Stimulated activated CD4-positive, alpha-beta T cell treated with anti-CD3 and anti-CD28 coated beads, TNF-alpha, amount 100 ng/mL, for 48 hours (primary cell): ENCODE measurements at regions not wholly inside any gene's neighbourhood (a gene's known extent, or its start where the extent isn't known, plus 50 kb on each side); places are given as distances from the start of the nearest gene placed in this dataset.
"Not testable (repeated sequence)": the region's sequence is repeated elsewhere in the genome, so short reads cannot be mapped to it uniquely, and the experiment has no call there.

Experiments
- DNase-seq, 3 donors: peaks; one replicate each; pipeline ENCODE4 v3.0.0-alpha.2; 2020; ENCODE audit warnings: low read depth in 3 of 3

DNA sequence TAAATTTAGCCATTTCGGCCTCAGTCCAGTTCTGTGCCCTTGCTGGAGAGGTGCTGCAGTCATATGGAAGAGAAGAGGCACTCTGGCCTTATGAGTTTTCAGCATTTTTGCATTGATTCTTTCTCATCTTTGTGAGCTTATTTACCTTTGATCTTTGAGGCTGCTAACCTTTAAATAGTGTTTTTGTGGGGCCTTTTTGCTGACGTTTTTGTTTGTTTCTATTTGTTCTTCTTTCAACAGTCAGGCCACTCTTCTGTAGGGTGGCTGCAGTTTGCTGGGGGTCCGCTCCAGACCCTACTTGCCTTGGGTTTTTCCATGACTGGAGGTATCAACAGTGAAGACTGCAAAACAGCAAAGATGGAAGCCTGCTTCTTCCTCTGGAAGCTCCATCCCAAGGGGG, 1951.7 kb upstream of the LRRTM1 start:
- no peak for DNase-seq

DNA sequence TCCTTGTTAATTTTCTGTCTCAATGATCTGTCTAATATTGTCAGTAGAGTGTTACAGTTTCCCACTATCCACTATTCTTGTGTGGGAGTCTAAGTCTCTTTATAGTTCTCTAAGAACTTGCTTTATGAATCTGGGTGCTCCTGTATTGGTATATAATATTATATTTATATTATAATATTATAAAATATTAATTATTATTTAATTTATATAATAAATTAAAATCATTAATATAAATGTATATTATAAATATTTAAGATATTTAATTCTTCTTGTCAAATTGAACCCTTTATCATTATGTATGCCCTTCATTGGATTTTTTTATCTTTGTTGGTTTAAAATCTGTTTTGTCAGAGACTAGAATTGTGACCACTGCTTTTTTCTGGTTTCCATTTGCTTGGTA, 1950.2 kb upstream of the LRRTM1 start:
- no peak for DNase-seq

DNA sequence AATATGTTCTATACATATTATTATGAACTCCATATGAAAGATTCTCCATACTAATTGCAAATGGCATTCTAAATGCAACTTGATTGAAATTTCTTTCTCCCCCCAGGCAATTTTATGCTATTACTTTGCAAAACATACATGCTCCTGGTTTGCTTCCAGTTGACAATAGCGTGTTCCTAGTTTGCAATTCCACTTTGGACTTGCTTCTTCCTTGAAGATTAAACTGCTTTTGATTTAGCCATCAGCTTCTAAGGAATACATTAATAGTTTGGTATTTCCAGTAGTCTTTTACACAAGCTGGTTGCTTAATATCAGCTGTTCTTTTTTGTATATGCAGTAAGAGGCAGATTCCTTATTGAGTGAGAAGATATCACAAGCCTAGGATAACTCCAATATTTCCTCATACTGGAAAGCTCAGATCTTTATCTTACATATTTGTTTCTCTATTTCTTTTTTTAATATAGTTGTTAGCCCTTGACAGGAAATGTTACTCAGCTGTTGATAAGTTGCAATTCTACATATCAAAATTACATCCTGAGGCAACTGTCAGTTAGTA, 1941.7 kb upstream of the LRRTM1 start:
- no peak for DNase-seq

DNA sequence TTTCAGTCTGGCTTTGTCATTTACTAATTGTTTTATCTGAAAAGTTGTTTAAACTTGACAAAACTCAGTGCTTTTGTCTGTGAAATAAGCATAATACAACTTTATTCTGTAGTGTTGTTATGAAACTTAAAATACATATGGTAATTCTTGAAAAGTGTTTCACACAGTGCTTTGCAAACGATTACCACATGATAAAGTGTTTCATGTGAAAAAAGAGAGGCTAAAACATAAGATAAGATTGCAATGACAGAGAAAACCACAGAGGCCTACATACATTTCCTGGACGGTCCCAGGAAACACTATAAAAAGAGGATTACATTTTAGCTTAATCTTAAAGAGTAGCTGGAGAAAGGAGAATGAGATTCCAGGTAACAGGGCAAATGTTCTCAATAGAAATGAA, 1934.6 kb upstream of the LRRTM1 start:
- no peak for DNase-seq

DNA sequence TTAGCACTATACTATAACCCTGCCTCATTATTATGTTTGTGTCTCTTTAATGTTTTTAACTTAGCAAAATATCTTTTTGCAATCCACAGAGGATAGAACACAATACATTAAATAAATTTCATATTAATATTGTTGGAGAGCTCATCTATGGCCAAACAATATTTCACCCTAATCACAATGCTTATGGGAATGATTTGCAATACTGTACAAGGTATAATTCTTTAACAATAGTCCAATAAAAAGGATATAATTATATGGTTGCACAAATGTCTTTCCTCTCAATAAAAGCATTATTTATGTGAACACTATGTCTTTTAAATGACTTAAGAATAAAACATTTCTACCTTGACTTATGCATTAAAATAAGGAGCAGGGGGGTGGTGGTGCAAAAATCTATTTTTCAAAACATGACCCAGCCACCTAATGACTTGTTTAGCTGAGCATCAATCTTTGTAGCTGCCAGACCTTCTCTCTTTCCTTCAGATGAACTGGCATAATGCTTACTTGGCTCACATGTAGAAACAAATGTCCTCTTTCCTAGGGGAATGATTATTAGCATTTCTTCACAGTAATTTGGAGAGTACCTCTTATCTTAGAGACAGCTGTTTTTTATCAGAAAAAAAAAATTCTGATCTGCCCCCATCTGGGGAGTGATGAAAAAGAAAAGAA, 1933.6 kb upstream of the LRRTM1 start:
- no peak for DNase-seq

GRCh38 chr2:82234283-82234874, 1929.8 kb upstream of the LRRTM1 start:
- no peak for DNase-seq

- DNase-seq: no peak
Observed at GRCh38 chr2:82233806-82234205, 1929.3 kb upstream of the LRRTM1 start.

GRCh38 chr2:82230406-82230805, 1925.9 kb upstream of the LRRTM1 start:
- no peak for DNase-seq

DNA sequence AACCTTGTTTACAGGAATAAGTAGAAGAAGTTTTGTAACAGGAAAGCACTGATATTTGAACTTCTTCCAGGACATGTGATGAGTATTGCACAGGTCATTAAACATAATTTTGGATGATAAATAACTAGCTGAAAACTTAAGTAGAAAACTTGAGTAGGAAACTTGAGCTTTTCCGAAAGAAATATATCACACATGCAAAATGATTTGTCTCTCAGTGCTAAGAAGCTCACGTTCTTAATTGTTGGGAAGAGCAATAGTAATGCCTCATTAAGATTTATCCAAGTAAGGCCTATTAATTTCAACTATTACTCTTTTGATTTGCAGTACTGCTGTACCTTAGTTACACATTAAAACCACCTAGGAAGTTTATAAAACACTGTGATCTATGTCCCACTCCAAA, 1921.9 kb upstream of the LRRTM1 start:
- no peak for DNase-seq

GRCh38 chr2:82224301-82224940, 1919.9 kb upstream of the LRRTM1 start:
- DNase-seq: no peak

DNA sequence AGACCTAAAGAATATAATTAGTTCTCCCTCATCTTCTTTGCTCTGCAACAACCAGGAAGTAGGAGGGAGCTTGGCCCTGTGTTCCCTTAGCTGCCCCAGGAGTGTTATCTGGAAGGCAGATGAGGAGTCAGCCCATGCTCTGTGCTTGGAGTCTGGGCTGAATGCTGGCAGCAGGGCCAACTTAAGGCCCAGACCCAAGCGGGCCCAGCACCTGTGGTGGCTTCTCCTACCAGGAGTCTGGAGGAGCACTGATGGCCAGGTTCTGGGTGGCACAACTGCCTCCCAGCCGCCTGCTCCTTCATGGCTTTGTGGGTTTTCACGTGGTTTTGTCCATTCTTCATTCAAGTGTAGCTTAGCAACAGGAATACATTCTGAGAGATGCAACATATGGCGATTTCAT, 1910.7 kb upstream of the LRRTM1 start:
- DNase-seq: no peak

DNA sequence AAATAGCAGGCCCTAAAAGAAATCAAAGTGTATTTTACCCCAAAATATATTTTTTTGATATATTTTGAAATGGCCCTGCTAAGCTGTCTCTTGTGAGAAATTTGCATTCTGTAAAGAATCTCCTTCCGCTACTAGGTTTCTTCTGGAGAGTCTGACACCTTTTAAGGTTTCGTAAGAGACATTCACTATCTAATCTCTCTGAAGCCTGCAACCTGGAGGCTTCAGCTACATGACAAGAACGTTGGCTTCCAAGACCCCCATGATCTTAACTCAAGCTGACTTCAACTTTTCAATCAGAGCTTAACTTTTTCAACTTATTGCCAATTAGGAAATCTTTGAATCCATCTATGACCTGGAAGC, 1894.9 kb upstream of the LRRTM1 start:
- DNase-seq: no peak

- DNase-seq: no peak
Observed at GRCh38 chr2:82198809-82199492, 1894.4 kb upstream of the LRRTM1 start.

DNA sequence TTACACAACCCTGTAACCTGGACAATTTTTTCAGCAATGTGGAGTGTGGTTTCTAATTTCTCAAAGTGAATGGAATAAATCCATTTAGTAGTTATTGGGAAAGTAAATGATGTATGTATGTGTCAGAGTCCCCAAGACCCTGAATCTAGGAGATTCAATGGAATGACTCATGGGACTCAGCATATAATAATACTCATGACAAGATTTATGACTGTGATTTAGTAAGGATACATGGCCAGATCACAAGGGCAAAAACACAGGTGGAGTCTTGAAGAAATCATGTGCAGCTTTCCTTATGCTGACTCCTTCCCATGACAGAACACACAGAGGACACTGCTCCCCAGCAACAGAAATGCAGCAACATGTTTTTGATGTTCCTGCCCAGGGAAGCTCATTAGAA, 1877.7 kb upstream of the LRRTM1 start:
- DNase-seq: no peak

- not testable (repeated sequence) for DNase-seq
Observed at GRCh38 chr2:82175210-82175609, 1870.7 kb upstream of the LRRTM1 start.

DNA sequence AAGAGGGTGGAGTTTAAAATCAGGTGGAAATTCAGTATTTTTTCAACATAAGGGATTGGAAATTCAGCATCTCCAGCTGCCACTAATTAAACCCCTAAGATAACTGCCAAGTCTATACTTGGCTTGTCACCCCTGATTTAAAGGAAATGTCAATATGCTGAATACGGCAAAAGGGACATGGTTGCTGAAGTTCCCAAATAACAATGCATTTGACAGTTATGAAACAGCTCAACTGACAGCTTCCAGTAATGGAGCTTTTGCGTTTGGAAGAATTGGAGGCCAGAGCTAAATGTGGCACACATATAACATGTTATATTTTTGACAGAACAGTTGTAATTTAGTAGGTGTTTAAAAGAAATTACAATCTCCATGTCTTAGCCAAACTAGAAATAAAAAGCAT, 1867.9 kb upstream of the LRRTM1 start:
- DNase-seq: no peak

GRCh38 chr2:82169379-82169778, 1864.8 kb upstream of the LRRTM1 start:
- no peak for DNase-seq

DNA sequence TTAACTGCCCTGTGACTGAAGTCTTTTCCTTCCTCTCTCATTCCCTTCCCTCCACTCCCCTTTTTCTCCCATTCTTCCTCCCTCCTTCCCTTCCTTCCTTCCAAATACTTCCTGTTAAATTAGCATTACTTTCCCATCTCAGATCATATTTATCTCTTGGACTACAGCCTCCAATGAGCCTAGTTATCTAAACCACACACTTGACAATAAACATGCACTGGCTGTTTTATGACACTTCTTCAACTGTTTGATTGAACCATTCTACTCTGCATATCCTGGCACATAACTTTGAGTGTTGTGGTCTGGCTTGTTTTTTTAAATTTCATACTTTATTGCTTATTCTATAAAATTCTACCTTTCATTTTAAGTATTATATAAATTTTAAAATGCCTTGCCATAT, 1860.8 kb upstream of the LRRTM1 start:
- no peak for DNase-seq

- DNase-seq: no peak
Observed at GRCh38 chr2:82158150-82158549, 1853.6 kb upstream of the LRRTM1 start.

DNA sequence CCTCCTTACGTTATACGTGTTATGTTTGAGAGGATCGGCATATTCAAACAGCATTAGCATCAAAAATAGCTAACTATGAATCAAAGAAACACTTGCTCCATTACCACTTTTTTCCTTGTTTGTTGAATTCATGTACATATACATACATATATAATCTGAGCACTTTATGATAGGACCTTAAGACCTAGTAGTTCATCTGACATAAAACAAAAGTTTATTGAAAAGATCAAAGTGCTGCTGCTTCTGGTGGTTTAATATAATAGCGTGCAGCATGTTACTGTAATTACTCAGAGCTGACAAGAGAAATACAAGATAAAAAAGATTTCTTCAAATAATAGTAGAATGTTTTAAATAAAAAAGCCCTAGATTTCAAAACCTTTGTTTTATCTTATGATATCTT, 1850.9 kb upstream of the LRRTM1 start:
- no peak for DNase-seq

- DNase-seq: no peak
Observed at GRCh38 chr2:82143343-82143742, 1838.8 kb upstream of the LRRTM1 start.

DNA sequence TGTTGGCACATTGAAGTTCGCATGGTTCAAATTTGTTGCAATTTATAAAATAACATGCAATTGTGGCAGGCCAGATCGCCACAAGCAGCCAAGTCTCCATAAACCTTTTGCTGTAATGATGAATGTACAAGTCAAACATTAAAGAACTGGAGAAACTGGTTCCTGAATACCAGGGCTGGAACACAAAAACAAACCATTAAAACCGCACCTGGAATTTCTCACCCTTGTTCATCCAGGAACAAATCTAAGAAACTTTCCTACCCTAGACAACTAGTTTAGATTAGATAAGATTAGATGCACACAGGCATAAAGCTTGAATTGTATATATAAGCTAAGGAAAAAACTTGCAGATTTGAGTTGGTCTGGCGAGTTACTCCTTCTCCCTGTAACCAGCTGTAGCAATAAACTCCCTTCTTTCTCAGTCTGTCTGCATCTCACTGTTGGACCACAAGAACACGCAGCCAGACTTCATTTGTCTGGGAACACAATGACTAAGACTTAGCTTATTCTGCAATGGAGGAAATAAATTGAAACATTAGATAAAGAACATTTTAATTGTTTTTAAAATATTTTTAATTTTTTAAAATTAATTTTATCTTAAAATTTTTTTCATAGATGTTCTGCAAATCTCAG, 1835.5 kb upstream of the LRRTM1 start:
- no peak for DNase-seq
